Endothelial cell of umbilical vein (primary cell): ENCODE measurements at regions not wholly inside any gene's neighbourhood (a gene's known extent, or its start where the extent isn't known, plus 50 kb on each side); places are given as distances from the start of the nearest gene placed in this dataset.

ENCODE experiments used
- BruUV-seq: library from RNA; stranded (reverse); fragments of 400-500 nt; replicated peaks from 2 replicates; lab custom pipeline; 2021; lab: Mats Ljungman, UMichigan
- CTCF ChIA-PET: fragments of 300-600, 350-600 bp; sonication (Branson Sonifier 250); formaldehyde crosslinking; loops from one replicate; lab custom pipeline; 2021; ENCODE audit warnings: antibody characterized with exemption, inconsistent platforms; lab: Charles Lee
- POLR2A ChIA-PET: fragments of 300-600, 350-600 bp; sonication (Branson Sonifier 250); formaldehyde crosslinking; loops from one replicate; lab custom pipeline; 2021; ENCODE audit warnings: antibody characterized with exemption, inconsistent platforms; lab: Charles Lee
- DNase-seq: peaks from one replicate; pipeline ENCODE4 v3.0.0-alpha.2; 2011; ENCODE audit warnings: low read depth, low spot score
- FAIRE-seq: peaks from 2 replicates; lab custom pipeline; 2011; peaks lifted over from hg19 to GRCh38; lab: Jason Lieb, UNC
- H2AFZ ChIP-seq: 2 replicates; pipeline ENCODE4 v1.6.0; 2012; ENCODE audit warnings: low read depth, low read length, control low read depth, inconsistent platforms
- H3K27ac ChIP-seq: 2 replicates; pipeline ENCODE4 v1.5.1; 2011; ENCODE audit warnings: low read depth, mild to moderate bottlenecking, control low read depth, low read length, moderate library complexity; ENCODE audit not compliant: insufficient read depth
- H3K27me3 ChIP-seq, 2 experiments: 2 replicates each; pipeline versions ENCODE4 v1.6.0 to v1.6.1; 2011; ENCODE audit warnings: low read length in 2 of 2, mixed read lengths in 1 of 2; ENCODE audit not compliant: control insufficient read depth in 2 of 2, insufficient read depth in 2 of 2
- H3K36me3 ChIP-seq, 2 experiments: 2 replicates in 1 of 2; 3 replicates in 1 of 2; pipeline ENCODE4 v1.5.1; 2011; ENCODE audit warnings: low read length in 2 of 2, mild to moderate bottlenecking in 1 of 2, moderate library complexity in 1 of 2; ENCODE audit not compliant: control insufficient read depth in 2 of 2, insufficient read depth in 2 of 2; ENCODE audit errors: extremely low read depth in 1 of 2
- H3K4me1 ChIP-seq: 3 replicates; pipeline ENCODE4 v1.5.1; 2011; ENCODE audit warnings: mild to moderate bottlenecking, low read length; ENCODE audit not compliant: control insufficient read depth, insufficient read depth; ENCODE audit errors: extremely low read depth
- H3K4me2 ChIP-seq: 2 replicates; pipeline ENCODE4 v1.6.1; 2011; ENCODE audit warnings: low read length, control low read depth, mixed read lengths; ENCODE audit not compliant: insufficient read depth
- H3K4me3 ChIP-seq, 3 experiments: fragments of 200-600 bp in 1 of 3; sonication (generic), shearing (Covaris generic) in 1 of 3; replicated peaks in 1 of 3; 2 replicates each; pipeline ENCODE4 v1.5.1; 2011 to 2016; ENCODE audit warnings: control low read depth in 3 of 3, low read length in 3 of 3, mild to moderate bottlenecking in 2 of 3, inconsistent platforms in 1 of 3, low read depth in 1 of 3, moderate library complexity in 1 of 3; ENCODE audit not compliant: insufficient read depth in 1 of 3
- H3K79me2 ChIP-seq: 2 replicates; pipeline ENCODE4 v1.6.0; 2012; ENCODE audit warnings: low read length, inconsistent platforms; ENCODE audit not compliant: control insufficient read depth, insufficient read depth
- H3K9ac ChIP-seq: replicated peaks from 2 replicates; pipeline ENCODE3; 2011; ENCODE audit warnings: low read length, control low read depth; ENCODE audit not compliant: insufficient read depth; ENCODE audit errors: extremely low read depth
- H3K9me1 ChIP-seq: replicated peaks from 3 replicates; pipeline ENCODE4 v1.6.0; 2011; ENCODE audit warnings: mild to moderate bottlenecking, low read length; ENCODE audit not compliant: control insufficient read depth, insufficient read depth; ENCODE audit errors: extremely low read depth
- H3K9me3 ChIP-seq: replicated peaks from 2 replicates; pipeline ENCODE4 v1.5.1; 2012; ENCODE audit warnings: low read length, inconsistent platforms; ENCODE audit not compliant: control insufficient read depth, insufficient read depth
- H4K20me1 ChIP-seq: replicated peaks from 2 replicates; pipeline ENCODE3; 2011; ENCODE audit warnings: mild to moderate bottlenecking, low read length; ENCODE audit not compliant: control insufficient read depth, insufficient read depth; ENCODE audit errors: extremely low read depth
- EZH2 ChIP-seq: IDR thresholded peaks from 2 replicates; pipeline ENCODE4 v1.6.1; 2012; ENCODE audit warnings: borderline replicate concordance, low read depth, mild to moderate bottlenecking, moderate library complexity, low read length, inconsistent platforms; ENCODE audit not compliant: severe bottlenecking
- FOS ChIP-seq: IDR thresholded peaks from 2 replicates; pipeline ENCODE4 v1.6.1; 2011; ENCODE audit warnings: mild to moderate bottlenecking, low read length, moderate library complexity, borderline replicate concordance; ENCODE audit not compliant: insufficient read depth
- GATA2 ChIP-seq: IDR thresholded peaks from 2 replicates; pipeline ENCODE4 v1.7.0; 2011; ENCODE audit warnings: low read depth, mild to moderate bottlenecking, moderate library complexity, mixed read lengths, low read length; ENCODE audit not compliant: insufficient read length, insufficient read depth
- JUN ChIP-seq: IDR thresholded peaks from 2 replicates; pipeline ENCODE4 v1.6.1; 2011; ENCODE audit warnings: borderline replicate concordance, low read depth; ENCODE audit not compliant: insufficient read length, insufficient read depth
- MYC ChIP-seq: IDR thresholded peaks from one replicate; pipeline ENCODE4 v1.6.1; 2011; ENCODE audit warnings: mild to moderate bottlenecking, low read depth, low read length
- POLR2A ChIP-seq: IDR thresholded peaks from 2 replicates; pipeline ENCODE4 v1.6.1; 2012; ENCODE audit warnings: low read depth, mild to moderate bottlenecking, control low read depth, low read length
- POLR2AphosphoS5 ChIP-seq: IDR thresholded peaks from 2 replicates; pipeline ENCODE4 v1.6.1; 2012; ENCODE audit warnings: low read depth, mild to moderate bottlenecking, control low read depth, low read length, moderate library complexity; ENCODE audit not compliant: insufficient read depth
- dilution Hi-C: fragments of 300-500 bp; cut with MboI; formaldehyde crosslinking; loops from one replicate; pipeline ENCODE4 v1.15.0; 2019; ENCODE audit warnings: low sequenced_read_pairs; ENCODE audit not compliant: extremely low pct_ligation_motif_present
- intact Hi-C: fragments of 100-400 bp; cut with micrococcal nuclease; formaldehyde crosslinking; loops from one replicate; pipeline ENCODE4 v1.10.0; 2022
- TF ChIP-seq, protein P1 (sequence below), 2 donors: IDR thresholded peaks; 1 replicate in 1 of 2; 2 replicates in 1 of 2; pipeline ENCODE4 v1.5.1; 2011; ENCODE audit warnings: low read length in 2 of 2, mild to moderate bottlenecking in 2 of 2, moderate library complexity in 2 of 2, control low read depth in 1 of 2, inconsistent platforms in 1 of 2, low read depth in 1 of 2; ENCODE audit not compliant: insufficient read depth in 1 of 2; ENCODE audit errors: extremely low read depth in 1 of 2
- TF ChIP-seq, protein P2 (sequence below): IDR thresholded peaks from 2 replicates; pipeline ENCODE4 v1.6.1; 2011; ENCODE audit not compliant: insufficient read depth, insufficient read length

DNA sequence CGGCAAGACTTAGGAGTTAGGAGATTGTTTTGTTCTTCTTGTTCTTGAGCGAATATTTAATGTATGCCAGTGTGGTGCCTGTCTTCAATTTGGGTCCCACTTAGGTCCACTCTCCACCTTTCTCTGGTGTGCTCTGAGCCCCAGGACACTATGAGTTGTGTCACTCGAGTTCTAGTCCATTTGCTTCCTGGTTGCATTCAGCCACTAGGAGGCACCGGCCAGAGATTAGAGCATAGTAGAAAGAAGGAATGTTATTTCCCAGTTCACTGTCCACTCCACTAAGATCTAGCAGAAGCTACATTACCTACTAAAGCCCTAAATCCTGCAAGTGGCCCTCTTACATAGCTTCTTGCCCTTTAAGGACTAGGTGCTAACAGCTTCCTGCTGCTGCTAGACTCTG lies 326.9 kb downstream of the NAF1 start:
- Histone ChIP-seq H3K27ac (no peak overlapping the region), H3K9me1 (no peaks in the 10 kb centered on the region), H2AFZ (no peak overlapping the region), H3K9ac (no peak overlapping the region), H3K27me3 (no peaks in the 10 kb centered on the region), H3K9me3 (peaks cover 3% of the 10 kb centered on the region), H3K4me3 (no peak overlapping the region), H3K36me3 (no peaks in the 10 kb centered on the region), H3K4me2 (no peak overlapping the region), H4K20me1 (no peaks in the 10 kb centered on the region), H3K79me2 (no peaks in the 10 kb centered on the region), H3K4me1 (no peaks in the 10 kb centered on the region)
- FAIRE-seq (no peak), DNase-seq (no peak)
- dilution Hi-C loops (no loop called here), intact Hi-C loops (no loop called here)
- TF ChIP-seq FOS (no peak), GATA2 (no peak), MYC (no peak), POLR2A (no peak), EZH2 (no peak), JUN (no peak), POLR2AphosphoS5 (no peak)
- TF ChIP-seq, protein P1, sequence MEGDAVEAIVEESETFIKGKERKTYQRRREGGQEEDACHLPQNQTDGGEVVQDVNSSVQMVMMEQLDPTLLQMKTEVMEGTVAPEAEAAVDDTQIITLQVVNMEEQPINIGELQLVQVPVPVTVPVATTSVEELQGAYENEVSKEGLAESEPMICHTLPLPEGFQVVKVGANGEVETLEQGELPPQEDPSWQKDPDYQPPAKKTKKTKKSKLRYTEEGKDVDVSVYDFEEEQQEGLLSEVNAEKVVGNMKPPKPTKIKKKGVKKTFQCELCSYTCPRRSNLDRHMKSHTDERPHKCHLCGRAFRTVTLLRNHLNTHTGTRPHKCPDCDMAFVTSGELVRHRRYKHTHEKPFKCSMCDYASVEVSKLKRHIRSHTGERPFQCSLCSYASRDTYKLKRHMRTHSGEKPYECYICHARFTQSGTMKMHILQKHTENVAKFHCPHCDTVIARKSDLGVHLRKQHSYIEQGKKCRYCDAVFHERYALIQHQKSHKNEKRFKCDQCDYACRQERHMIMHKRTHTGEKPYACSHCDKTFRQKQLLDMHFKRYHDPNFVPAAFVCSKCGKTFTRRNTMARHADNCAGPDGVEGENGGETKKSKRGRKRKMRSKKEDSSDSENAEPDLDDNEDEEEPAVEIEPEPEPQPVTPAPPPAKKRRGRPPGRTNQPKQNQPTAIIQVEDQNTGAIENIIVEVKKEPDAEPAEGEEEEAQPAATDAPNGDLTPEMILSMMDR (IDR thresholded peaks at IDR 0.05; ENCODE audit: extremely low read depth in 1 of 2, insufficient read depth in 1 of 2, low read depth in 1 of 2, low read length in 2 of 2), result no peak
- TF ChIP-seq, protein P2, sequence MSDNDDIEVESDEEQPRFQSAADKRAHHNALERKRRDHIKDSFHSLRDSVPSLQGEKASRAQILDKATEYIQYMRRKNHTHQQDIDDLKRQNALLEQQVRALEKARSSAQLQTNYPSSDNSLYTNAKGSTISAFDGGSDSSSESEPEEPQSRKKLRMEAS, result no peak
- ChIA-PET POLR2A (no interaction called here), CTCF (no interaction called here)
- BruUV-seq, result no TSS peak
